Neural crest cell (in vitro differentiated cells): ENCODE measurements at regions not wholly inside any gene's neighbourhood (a gene's known extent, or its start where the extent isn't known, plus 50 kb on each side); places are given as distances from the start of the nearest gene placed in this dataset.

Source experiments
- DNase-seq: peaks from one replicate; pipeline ENCODE4 v3.0.0; 2021; ENCODE audit warnings: low read depth, mixed read lengths, low spot score
- H3K27ac Mint-ChIP-seq: one replicate; pipeline ENCODE4 v1.8.0; 2021; ENCODE audit warnings: mild to moderate bottlenecking, mixed read lengths; ENCODE audit not compliant: unreplicated experiment
- H3K27me3 Mint-ChIP-seq: 2 replicates; pipeline ENCODE4 v1.8.0; 2021; ENCODE audit warnings: low read depth, mild to moderate bottlenecking, mixed read lengths
- H3K36me3 Mint-ChIP-seq: 2 replicates; pipeline ENCODE4 v1.8.0; 2021; ENCODE audit warnings: low read depth, mild to moderate bottlenecking, mixed read lengths
- H3K4me1 Mint-ChIP-seq: 2 replicates; pipeline ENCODE4 v1.8.0; 2021; ENCODE audit warnings: mixed read lengths
- H3K4me3 Mint-ChIP-seq: one replicate; pipeline ENCODE4 v1.8.0; 2021; ENCODE audit warnings: mild to moderate bottlenecking, mixed read lengths
- H3K9me3 Mint-ChIP-seq: 2 replicates; pipeline ENCODE4 v1.8.0; 2021; ENCODE audit warnings: mixed read lengths
- TF ChIP-seq, protein P1 (sequence below): fragments of 200-600 bp; sonication (generic); conservative IDR thresholded peaks from 2 replicates; pipeline ENCODE4 v1.5.0; 2021; ENCODE audit warnings: antibody characterized with exemption, mild to moderate bottlenecking

DNA sequence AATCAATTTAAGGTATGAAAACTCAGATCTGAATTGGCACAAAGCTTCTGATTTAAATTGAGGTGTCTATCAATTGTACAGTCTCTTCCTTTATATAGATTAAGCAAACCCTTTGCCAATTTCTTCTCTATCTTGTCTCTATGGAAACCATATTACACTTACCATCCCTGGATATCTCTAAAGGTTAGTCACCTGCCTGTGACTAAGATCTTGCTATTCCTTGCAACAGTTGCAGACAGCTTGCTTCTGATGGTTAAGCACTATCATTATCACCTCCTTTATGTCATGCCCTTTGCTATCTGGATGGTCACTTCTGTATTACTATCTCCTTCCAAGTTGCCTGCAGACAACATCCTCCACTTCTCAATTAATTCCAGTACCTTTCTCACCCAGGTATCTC is 998.6 kb upstream of the B3GALT2 start:
- H3K27me3 Mint-ChIP-seq, result no peaks in the 10 kb centered on the region
- peaks cover 3% of the 10 kb centered on the region for H3K9me3 Mint-ChIP-seq
- no peak for DNase-seq
- no peak overlapping the region for H3K27ac Mint-ChIP-seq
- TF ChIP-seq, protein P1, sequence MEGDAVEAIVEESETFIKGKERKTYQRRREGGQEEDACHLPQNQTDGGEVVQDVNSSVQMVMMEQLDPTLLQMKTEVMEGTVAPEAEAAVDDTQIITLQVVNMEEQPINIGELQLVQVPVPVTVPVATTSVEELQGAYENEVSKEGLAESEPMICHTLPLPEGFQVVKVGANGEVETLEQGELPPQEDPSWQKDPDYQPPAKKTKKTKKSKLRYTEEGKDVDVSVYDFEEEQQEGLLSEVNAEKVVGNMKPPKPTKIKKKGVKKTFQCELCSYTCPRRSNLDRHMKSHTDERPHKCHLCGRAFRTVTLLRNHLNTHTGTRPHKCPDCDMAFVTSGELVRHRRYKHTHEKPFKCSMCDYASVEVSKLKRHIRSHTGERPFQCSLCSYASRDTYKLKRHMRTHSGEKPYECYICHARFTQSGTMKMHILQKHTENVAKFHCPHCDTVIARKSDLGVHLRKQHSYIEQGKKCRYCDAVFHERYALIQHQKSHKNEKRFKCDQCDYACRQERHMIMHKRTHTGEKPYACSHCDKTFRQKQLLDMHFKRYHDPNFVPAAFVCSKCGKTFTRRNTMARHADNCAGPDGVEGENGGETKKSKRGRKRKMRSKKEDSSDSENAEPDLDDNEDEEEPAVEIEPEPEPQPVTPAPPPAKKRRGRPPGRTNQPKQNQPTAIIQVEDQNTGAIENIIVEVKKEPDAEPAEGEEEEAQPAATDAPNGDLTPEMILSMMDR, result no peak
- no peaks in the 10 kb centered on the region for H3K4me1 Mint-ChIP-seq
- no peak overlapping the region for H3K4me3 Mint-ChIP-seq
- H3K36me3 Mint-ChIP-seq, result no peaks in the 10 kb centered on the region

DNA sequence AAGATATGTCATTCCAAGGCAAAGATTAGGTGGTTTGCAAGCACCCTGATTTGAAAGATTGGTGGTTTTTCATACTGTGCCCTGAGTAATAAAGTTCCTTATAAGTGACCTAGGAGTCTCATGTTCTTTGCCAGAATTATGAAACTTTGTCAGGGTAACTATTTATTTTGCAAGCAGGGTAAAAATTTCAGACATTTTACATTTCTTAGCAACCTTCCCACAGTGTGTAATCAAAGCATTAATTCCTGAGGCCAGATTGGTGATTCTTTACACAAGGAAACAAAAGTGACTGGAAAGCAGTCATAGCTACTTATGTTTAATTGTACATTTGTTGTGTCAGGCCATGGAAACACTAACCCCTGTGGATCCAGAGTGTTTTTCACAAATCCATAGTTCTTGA is 998.0 kb upstream of the B3GALT2 start:
- Mint-ChIP-seq H3K36me3 (no peaks in the 10 kb centered on the region), H3K27ac (no peak overlapping the region), H3K4me1 (no peaks in the 10 kb centered on the region), H3K4me3 (no peak overlapping the region), H3K9me3 (peaks cover 3% of the 10 kb centered on the region), H3K27me3 (no peaks in the 10 kb centered on the region)
- TF ChIP-seq, protein P1, result no peak
- no peak for DNase-seq

DNA sequence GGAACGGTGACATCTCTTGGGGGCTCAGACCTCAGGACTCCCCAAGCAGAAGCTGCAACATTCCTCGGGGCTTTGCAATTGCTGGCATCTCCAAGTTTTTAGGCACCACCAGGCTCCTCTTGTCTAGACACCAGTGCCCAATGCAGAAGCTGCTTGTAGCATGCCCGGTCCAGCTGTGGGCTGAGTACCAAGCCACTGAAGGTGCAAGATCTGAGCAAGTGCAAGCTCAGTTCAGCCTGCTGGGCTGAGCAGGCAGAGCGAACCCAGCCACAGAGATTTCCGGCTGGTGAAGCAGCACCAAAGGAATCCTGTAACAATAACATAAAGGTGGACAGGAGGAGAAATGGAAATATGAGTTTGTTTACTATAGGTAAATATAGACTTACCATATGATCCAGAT is 995.4 kb upstream of the B3GALT2 start:
- H3K4me3 Mint-ChIP-seq, result no peak overlapping the region
- no peak overlapping the region for H3K27ac Mint-ChIP-seq
- H3K36me3 Mint-ChIP-seq, result no peaks in the 10 kb centered on the region
- H3K4me1 Mint-ChIP-seq, result no peaks in the 10 kb centered on the region
- TF ChIP-seq, protein P1, result no peak
- no peak for DNase-seq
- no peaks in the 10 kb centered on the region for H3K9me3 Mint-ChIP-seq
- no peaks in the 10 kb centered on the region for H3K27me3 Mint-ChIP-seq

DNA sequence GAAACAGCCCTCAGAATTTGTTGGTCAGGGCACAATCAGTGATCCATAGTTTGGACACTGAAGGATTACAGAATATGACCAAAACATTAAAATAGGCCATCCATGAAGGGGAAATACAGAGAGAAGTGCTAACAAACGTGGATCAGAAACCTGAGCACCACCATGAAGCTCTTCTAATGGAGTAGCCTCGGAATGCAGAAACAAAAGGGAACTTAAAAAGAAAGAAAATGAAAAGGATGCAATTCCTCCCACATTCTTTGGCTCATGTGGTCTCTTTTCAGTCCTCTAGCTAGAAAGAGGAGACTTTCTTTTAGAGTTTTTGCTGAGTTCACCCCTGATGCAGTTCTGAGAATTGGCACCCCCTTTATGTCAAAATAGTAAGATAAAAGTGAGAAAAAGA is 989.8 kb upstream of the B3GALT2 start:
- no peak for DNase-seq
- Mint-ChIP-seq H3K4me1 (peaks cover 12% of the 10 kb centered on the region), H3K27ac (no peak overlapping the region), H3K9me3 (no peaks in the 10 kb centered on the region), H3K4me3 (no peak overlapping the region), H3K27me3 (no peaks in the 10 kb centered on the region), H3K36me3 (no peaks in the 10 kb centered on the region)
- TF ChIP-seq, protein P1, result no peak

DNA sequence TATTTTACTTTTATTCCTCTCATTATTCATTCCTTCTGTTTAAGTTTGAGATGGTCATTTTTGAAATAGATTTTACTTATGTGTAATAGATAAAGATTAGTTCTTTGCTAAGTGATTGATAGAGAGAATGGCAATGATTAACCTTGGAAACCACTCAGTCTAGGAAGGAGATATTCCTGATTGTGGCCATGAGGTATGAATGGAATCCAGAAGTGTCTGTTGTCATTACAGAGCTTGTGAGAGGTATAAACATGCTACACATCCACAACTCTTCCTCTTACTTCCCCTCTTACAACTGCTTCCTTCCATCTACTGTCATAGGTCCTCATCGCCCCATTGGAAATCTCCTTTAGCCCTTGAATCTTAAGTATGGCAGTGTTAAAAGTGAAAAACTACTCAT is 988.8 kb upstream of the B3GALT2 start:
- Mint-ChIP-seq H3K9me3 (peaks cover 8% of the 10 kb centered on the region), H3K4me1 (peaks cover 12% of the 10 kb centered on the region), H3K27ac (no peak overlapping the region), H3K36me3 (peaks cover 5% of the 10 kb centered on the region), H3K27me3 (no peaks in the 10 kb centered on the region), H3K4me3 (no peak overlapping the region)
- TF ChIP-seq, protein P1, result no peak
- no peak for DNase-seq

DNA sequence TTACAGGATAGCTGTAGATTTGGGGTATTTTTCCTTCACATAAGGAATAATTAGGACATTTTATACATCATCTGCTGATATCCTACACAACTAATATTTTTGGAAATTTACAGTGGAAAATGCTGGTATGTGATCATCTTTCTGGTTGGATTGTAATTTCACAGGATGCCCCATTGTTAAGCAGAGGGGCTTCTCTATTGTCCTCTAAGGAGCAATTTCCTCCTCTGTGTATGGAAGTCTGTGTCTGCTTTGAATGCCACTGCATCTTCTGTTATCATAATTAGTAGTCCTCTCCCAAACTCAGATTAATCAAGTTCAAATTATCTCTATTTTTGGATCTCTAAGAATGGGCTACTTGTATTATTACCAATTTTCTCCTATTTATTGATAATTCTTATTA is 988.1 kb upstream of the B3GALT2 start:
- Mint-ChIP-seq H3K36me3 (peaks cover 5% of the 10 kb centered on the region), H3K27me3 (no peaks in the 10 kb centered on the region), H3K27ac (no peak overlapping the region), H3K4me3 (no peak overlapping the region), H3K9me3 (peaks cover 8% of the 10 kb centered on the region), H3K4me1 (peaks cover 12% of the 10 kb centered on the region)
- TF ChIP-seq, protein P1, result no peak
- DNase-seq, result no peak
